CD4-positive, alpha-beta T cell (primary cell): ENCODE measurements at regions not wholly inside any gene's neighbourhood (a gene's known extent, or its start where the extent isn't known, plus 50 kb on each side); places are given as distances from the start of the nearest gene placed in this dataset.

Experiments
- ATAC-seq: fragments of 200-7000 bp; cut with Tn5 transposase; one replicate; pipeline ENCODE4 v1.10.0; 2022; ENCODE audit warnings: mild to moderate bottlenecking; ENCODE audit not compliant: poor library complexity
- CTCF ChIA-PET: fragments of 350-600 bp; sonication (Branson Sonifier 250); formaldehyde crosslinking; loops from one replicate; lab custom pipeline; 2021; ENCODE audit warnings: antibody characterized with exemption, inconsistent platforms; lab: Charles Lee
- POLR2A ChIA-PET: fragments of 350-600 bp; sonication (Branson Sonifier 250); formaldehyde crosslinking; loops from one replicate; lab custom pipeline; 2021; ENCODE audit warnings: antibody characterized with exemption, inconsistent platforms; lab: Charles Lee
- DNase-seq, 14 experiments: peaks; one replicate each; pipeline ENCODE4 v3.0.0-alpha.2; 2013 to 2020; ENCODE audit warnings: mixed read lengths in 2 of 14
- H3K27ac ChIP-seq, 2 donors: one replicate each; pipeline versions ENCODE4 v1.5.1 to v1.7.0; 2013; ENCODE audit warnings: low read length in 2 of 2, low read depth in 1 of 2, mild to moderate bottlenecking in 1 of 2
- H3K27me3 ChIP-seq, 2 experiments: 1 replicate in 1 of 2; 2 replicates in 1 of 2; pipeline versions ENCODE4 v1.6.1 to v1.7.0; 2013; ENCODE audit warnings: low read length in 2 of 2, control low read depth in 1 of 2, mild to moderate bottlenecking in 1 of 2, moderate library complexity in 1 of 2; ENCODE audit not compliant: insufficient read depth in 2 of 2, control insufficient read depth in 1 of 2
- H3K36me3 ChIP-seq: one replicate; pipeline ENCODE4 v1.6.1; 2013; ENCODE audit warnings: low read length, control low read depth; ENCODE audit not compliant: insufficient read depth
- H3K4me1 ChIP-seq: one replicate; pipeline ENCODE4 v1.6.1; 2013; ENCODE audit warnings: low read length, control low read depth; ENCODE audit not compliant: insufficient read depth
- H3K4me3 ChIP-seq: one replicate; pipeline ENCODE4 v1.5.1; 2013; ENCODE audit warnings: mild to moderate bottlenecking, low read length, moderate library complexity
- H3K9me3 ChIP-seq, 2 experiments: 1 replicate in 1 of 2; 2 replicates in 1 of 2; pipeline versions ENCODE4 v1.6.1 to v1.7.0; 2013; ENCODE audit warnings: low read length in 2 of 2, mild to moderate bottlenecking in 2 of 2, control low read depth in 1 of 2, moderate library complexity in 1 of 2; ENCODE audit not compliant: control insufficient read depth in 1 of 2, insufficient read depth in 1 of 2
- H3K27ac Mint-ChIP-seq: one replicate; pipeline ENCODE4 v1.8.0; 2020; ENCODE audit warnings: mixed read lengths
- H3K27me3 Mint-ChIP-seq: one replicate; pipeline ENCODE4 v1.8.0; 2021; ENCODE audit warnings: mixed read lengths
- H3K36me3 Mint-ChIP-seq: one replicate; pipeline ENCODE4 v1.8.0; 2021; ENCODE audit warnings: low read depth, mixed read lengths
- H3K4me1 Mint-ChIP-seq: one replicate; pipeline ENCODE4 v1.8.0; 2021; ENCODE audit warnings: low read depth, mixed read lengths
- H3K4me3 Mint-ChIP-seq: one replicate; pipeline ENCODE4 v1.8.0; 2020; ENCODE audit warnings: mild to moderate bottlenecking, mixed read lengths
- H3K9me3 Mint-ChIP-seq: one replicate; pipeline ENCODE4 v1.8.0; 2020; ENCODE audit warnings: mixed read lengths
- intact Hi-C, 2 experiments: fragments of 100-400 bp; cut with DNase I in 1 of 2; cut with micrococcal nuclease in 1 of 2; formaldehyde crosslinking; loops; one replicate each; pipeline versions ENCODE4 v1.15.1 to v1.9.0; 2023 to 2025; cut with DNase I, micrococcal nuclease
- TF ChIP-seq, protein P1 (sequence below): fragments of 200-600 bp; IDR thresholded peaks from one replicate; pipeline ENCODE4 v1.8.0; 2022; ENCODE audit warnings: antibody characterized with exemption, mild to moderate bottlenecking

DNA sequence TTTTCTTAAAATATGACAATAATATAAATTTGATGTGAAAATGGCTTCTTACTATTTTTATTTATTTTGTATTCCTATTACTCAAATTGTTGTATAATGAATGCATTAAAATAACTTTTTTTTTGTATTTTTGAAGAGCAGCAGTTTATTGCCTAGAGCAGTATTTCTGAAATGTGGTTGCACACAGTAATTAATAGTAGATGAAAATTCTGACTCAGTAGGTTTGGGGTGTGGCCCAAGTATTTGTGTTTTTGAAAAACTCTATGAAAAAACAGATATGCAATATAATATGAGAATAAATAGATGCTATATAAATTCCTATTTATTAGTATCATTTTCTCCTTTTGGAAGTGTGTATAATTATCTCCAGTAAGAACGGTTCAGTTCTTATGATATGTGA, 2225.3 kb upstream of the C9orf72 start:
- no peaks in the 10 kb centered on the region for H3K27me3 Mint-ChIP-seq
- TF ChIP-seq, protein P1, sequence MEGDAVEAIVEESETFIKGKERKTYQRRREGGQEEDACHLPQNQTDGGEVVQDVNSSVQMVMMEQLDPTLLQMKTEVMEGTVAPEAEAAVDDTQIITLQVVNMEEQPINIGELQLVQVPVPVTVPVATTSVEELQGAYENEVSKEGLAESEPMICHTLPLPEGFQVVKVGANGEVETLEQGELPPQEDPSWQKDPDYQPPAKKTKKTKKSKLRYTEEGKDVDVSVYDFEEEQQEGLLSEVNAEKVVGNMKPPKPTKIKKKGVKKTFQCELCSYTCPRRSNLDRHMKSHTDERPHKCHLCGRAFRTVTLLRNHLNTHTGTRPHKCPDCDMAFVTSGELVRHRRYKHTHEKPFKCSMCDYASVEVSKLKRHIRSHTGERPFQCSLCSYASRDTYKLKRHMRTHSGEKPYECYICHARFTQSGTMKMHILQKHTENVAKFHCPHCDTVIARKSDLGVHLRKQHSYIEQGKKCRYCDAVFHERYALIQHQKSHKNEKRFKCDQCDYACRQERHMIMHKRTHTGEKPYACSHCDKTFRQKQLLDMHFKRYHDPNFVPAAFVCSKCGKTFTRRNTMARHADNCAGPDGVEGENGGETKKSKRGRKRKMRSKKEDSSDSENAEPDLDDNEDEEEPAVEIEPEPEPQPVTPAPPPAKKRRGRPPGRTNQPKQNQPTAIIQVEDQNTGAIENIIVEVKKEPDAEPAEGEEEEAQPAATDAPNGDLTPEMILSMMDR = no peak
- POLR2A ChIA-PET = no interaction called here
- no peaks in the 10 kb centered on the region for H3K4me1 Mint-ChIP-seq
- ATAC-seq (no peak), DNase-seq (no peak)
- CTCF ChIA-PET = no interaction called here
- H3K36me3 Mint-ChIP-seq = no peaks in the 10 kb centered on the region
- H3K4me1 ChIP-seq = no peaks in the 10 kb centered on the region
- no peak overlapping the region for H3K4me3 ChIP-seq
- H3K27ac ChIP-seq = no peak overlapping the region
- H3K27me3 ChIP-seq = no peaks in the 10 kb centered on the region
- H3K4me3 Mint-ChIP-seq = no peak overlapping the region
- no peaks in the 10 kb centered on the region for H3K9me3 ChIP-seq
- H3K36me3 ChIP-seq = no peaks in the 10 kb centered on the region
- H3K9me3 Mint-ChIP-seq = no peaks in the 10 kb centered on the region
- intact Hi-C loops = no loop called here
- no peak overlapping the region for H3K27ac Mint-ChIP-seq

DNA sequence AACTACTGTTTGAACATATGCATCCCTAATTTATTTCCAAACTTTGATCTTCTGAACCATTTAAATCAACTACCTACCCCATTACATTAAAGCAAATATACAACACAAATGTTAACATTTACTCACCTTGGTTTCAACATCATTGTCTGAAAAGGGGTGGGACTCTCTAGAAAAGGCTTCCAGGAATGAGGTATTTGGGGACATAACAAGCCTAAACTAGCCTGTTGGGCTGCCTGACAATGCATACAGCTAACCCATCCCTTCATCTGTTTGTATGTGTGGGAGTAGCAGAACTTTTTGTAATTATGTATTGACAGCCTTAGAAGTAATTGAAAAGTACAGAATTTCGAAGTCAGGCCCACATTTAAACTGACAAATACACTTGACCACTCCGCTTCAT, 2225.9 kb upstream of the C9orf72 start:
- no peaks in the 10 kb centered on the region for H3K36me3 Mint-ChIP-seq
- no peak overlapping the region for H3K4me3 Mint-ChIP-seq
- POLR2A ChIA-PET = no interaction called here
- H3K36me3 ChIP-seq = no peaks in the 10 kb centered on the region
- no peak overlapping the region for H3K4me3 ChIP-seq
- peaks cover 0 to under 1% of the 10 kb centered on the region in 2 experiments for H3K9me3 ChIP-seq
- intact Hi-C loops = no loop called here
- ATAC-seq (no peak), DNase-seq (no peak)
- no peaks in the 10 kb centered on the region for H3K9me3 Mint-ChIP-seq
- H3K27ac Mint-ChIP-seq = no peak overlapping the region
- no peaks in the 10 kb centered on the region for H3K4me1 ChIP-seq
- TF ChIP-seq, protein P1 = no peak
- no peak overlapping the region for H3K27ac ChIP-seq
- H3K4me1 Mint-ChIP-seq = no peaks in the 10 kb centered on the region
- CTCF ChIA-PET = no interaction called here
- H3K27me3 Mint-ChIP-seq = no peaks in the 10 kb centered on the region
- H3K27me3 ChIP-seq = no peaks in the 10 kb centered on the region

DNA sequence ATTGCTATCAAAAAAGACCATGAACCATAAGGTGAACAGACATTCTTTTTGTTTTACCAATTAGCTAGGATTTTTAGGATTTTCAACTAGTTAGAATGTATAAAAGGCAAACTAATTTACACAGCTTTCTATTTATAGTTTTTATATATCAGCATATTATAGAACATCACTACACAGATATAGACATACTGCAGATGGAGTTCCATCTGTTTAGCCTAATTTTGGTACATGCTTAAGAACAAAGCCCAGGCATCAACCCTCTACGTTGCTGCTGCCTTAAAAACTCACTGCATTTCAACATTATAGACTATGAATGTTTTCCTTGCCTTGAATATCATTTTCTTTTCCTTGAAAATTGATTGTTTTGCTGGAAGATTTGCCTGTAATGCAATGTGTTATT, 2227.5 kb upstream of the C9orf72 start:
- no peaks in the 10 kb centered on the region for H3K36me3 Mint-ChIP-seq
- Histone ChIP-seq H3K4me3 (no peak overlapping the region), H3K36me3 (no peaks in the 10 kb centered on the region), H3K9me3 (peaks cover 0 to 3% of the 10 kb centered on the region in 2 experiments), H3K4me1 (no peaks in the 10 kb centered on the region), H3K27ac (no peak overlapping the region), H3K27me3 (no peaks in the 10 kb centered on the region)
- H3K4me3 Mint-ChIP-seq = no peak overlapping the region
- no peaks in the 10 kb centered on the region for H3K9me3 Mint-ChIP-seq
- no peak overlapping the region for H3K27ac Mint-ChIP-seq
- ChIA-PET POLR2A (no interaction called here), CTCF (no interaction called here)
- no peaks in the 10 kb centered on the region for H3K27me3 Mint-ChIP-seq
- TF ChIP-seq, protein P1 = no peak
- DNase-seq (no peak), ATAC-seq (no peak)
- H3K4me1 Mint-ChIP-seq = no peaks in the 10 kb centered on the region
- intact Hi-C loops = no loop called here
